Mesendoderm (in vitro differentiated cells): ENCODE measurements at regions not wholly inside any gene's neighbourhood (a gene's known extent, or its start where the extent isn't known, plus 50 kb on each side); places are given as distances from the start of the nearest gene placed in this dataset.
"Not testable (repeated sequence)": the region's sequence is repeated elsewhere in the genome, so short reads cannot be mapped to it uniquely, and the experiment has no call there.

Experiments
- DNase-seq: peaks from one replicate; pipeline ENCODE4 v3.0.0; 2013
- H2AK5ac ChIP-seq: 2 replicates; pipeline ENCODE4 v1.6.1; 2013; ENCODE audit warnings: low read length, inconsistent platforms
- H2BK120ac ChIP-seq: 2 replicates; pipeline ENCODE4 v1.6.1; 2013; ENCODE audit warnings: low read depth, mild to moderate bottlenecking, low read length, moderate library complexity, mixed read lengths
- H2BK15ac ChIP-seq: replicated peaks from 2 replicates; pipeline ENCODE4 v1.6.1; 2013; ENCODE audit warnings: low read depth, mild to moderate bottlenecking, moderate library complexity
- H2BK5ac ChIP-seq: 2 replicates; pipeline ENCODE4 v1.6.1; 2013; ENCODE audit warnings: low read length, inconsistent platforms
- H3K18ac ChIP-seq: 2 replicates; pipeline ENCODE4 v1.6.1; 2013; ENCODE audit warnings: mild to moderate bottlenecking, low read length, mixed read lengths
- H3K23ac ChIP-seq: one replicate; pipeline ENCODE4 v1.6.1; 2013; ENCODE audit warnings: low read length
- H3K27ac ChIP-seq: 2 replicates; pipeline ENCODE4 v1.5.1; 2013; ENCODE audit warnings: low read depth, mild to moderate bottlenecking, inconsistent platforms, low read length, moderate library complexity
- H3K27me3 ChIP-seq: 2 replicates; pipeline ENCODE4 v1.6.1; 2013; ENCODE audit warnings: low read length, control low read depth, mild to moderate bottlenecking, inconsistent platforms; ENCODE audit not compliant: insufficient read depth, poor library complexity
- H3K36me3 ChIP-seq: 2 replicates; pipeline ENCODE4 v1.6.1; 2013; ENCODE audit warnings: low read length, inconsistent platforms; ENCODE audit not compliant: control insufficient read depth, insufficient read depth
- H3K4ac ChIP-seq: one replicate; pipeline ENCODE4 v1.6.1; 2013; ENCODE audit warnings: low read depth, mild to moderate bottlenecking, low read length, moderate library complexity
- H3K4me1 ChIP-seq: 2 replicates; pipeline ENCODE4 v1.6.1; 2013; ENCODE audit warnings: low read depth, low read length, inconsistent platforms; ENCODE audit not compliant: control insufficient read depth
- H3K4me2 ChIP-seq: 2 replicates; pipeline ENCODE4 v1.6.1; 2013; ENCODE audit warnings: low read length
- H3K4me3 ChIP-seq: 2 replicates; pipeline ENCODE4 v1.5.1; 2013; ENCODE audit warnings: mild to moderate bottlenecking, low read length
- H3K56ac ChIP-seq: one replicate; pipeline ENCODE4 v1.6.1; 2013; ENCODE audit warnings: low read length
- H3K79me1 ChIP-seq: 2 replicates; pipeline ENCODE4 v1.6.1; 2013; ENCODE audit warnings: low read length, inconsistent platforms
- H3K79me2 ChIP-seq: 2 replicates; pipeline ENCODE4 v1.6.1; 2013; ENCODE audit warnings: mild to moderate bottlenecking, low read length; ENCODE audit not compliant: control insufficient read depth, insufficient read depth
- H3K9ac ChIP-seq: 2 replicates; pipeline ENCODE4 v1.6.1; 2013; ENCODE audit warnings: low read length, inconsistent platforms
- H4K5ac ChIP-seq: one replicate; pipeline ENCODE4 v1.6.1; 2013; ENCODE audit warnings: low read length
- H4K8ac ChIP-seq: one replicate; pipeline ENCODE4 v1.6.1; 2013; ENCODE audit warnings: low read depth, mild to moderate bottlenecking, control low read depth, low read length, moderate library complexity
- WGBS: extraction: QIAGEN DNeasy Blood & Tissue Kit; methylation state at CpG from one replicate; pipeline ENCODE4 v1.1.7; 2013; ENCODE audit warnings: low lambda C conversion rate, missing lambda C conversion rate; ENCODE audit not compliant: insufficient coverage; ENCODE audit errors: extremely low coverage; 5-methylcytosine and 5-hydroxymethylcytosine counted together

DNA sequence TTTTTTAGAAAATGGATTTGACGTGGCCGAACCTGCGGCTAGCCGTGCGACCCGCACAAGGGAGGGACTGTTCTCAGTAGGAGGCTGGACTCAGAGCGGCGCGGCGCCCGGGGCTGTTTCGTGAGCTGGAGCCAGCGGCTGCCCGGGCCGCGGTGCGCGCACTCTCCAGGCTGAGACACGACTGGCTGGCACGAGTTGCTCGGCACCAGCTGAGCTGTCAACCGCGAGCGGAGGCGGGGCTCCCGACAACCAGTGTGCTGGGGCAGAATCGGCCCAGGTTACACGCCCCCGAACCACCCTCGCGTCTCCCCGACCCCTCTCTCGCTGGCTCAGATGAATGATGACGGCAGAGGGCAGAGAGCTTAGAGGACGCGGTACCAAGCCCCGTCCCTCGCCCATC, 182.3 kb upstream of the NBPF9 start:
- not testable (repeated sequence) for DNase-seq, H2BK15ac ChIP-seq, H3K27ac ChIP-seq, H4K8ac ChIP-seq, H3K4me1 ChIP-seq, H3K79me1 ChIP-seq, H2BK5ac ChIP-seq, H3K4ac ChIP-seq, H3K23ac ChIP-seq, H3K79me2 ChIP-seq, H3K4me2 ChIP-seq, H4K5ac ChIP-seq, H3K18ac ChIP-seq, H3K36me3 ChIP-seq, H3K27me3 ChIP-seq, H3K56ac ChIP-seq, H2AK5ac ChIP-seq, H2BK120ac ChIP-seq, H3K9ac ChIP-seq, H3K4me3 ChIP-seq
- no CpG with 5 or more reads among the region's 38 CpGs for WGBS

DNA sequence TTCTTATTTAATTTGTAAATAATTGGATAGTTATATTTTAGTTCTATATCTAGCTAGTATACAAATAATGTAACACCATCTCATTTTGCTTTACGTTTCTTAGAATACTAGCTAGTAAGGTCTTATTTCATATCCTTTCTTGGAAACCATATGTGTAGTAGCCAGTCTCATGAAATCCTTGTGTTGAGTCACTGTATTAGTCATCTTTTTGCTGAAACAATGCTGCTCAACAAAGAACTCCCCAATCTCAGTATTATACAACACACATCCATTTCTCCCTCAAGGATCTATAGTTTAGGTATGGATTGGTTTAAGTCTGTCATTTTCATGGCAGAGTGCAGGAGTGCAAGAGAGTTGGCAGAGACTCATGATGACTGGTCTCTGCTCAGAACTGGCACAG, 185.2 kb upstream of the NBPF9 start:
- H2BK120ac ChIP-seq = not testable (repeated sequence)

DNA sequence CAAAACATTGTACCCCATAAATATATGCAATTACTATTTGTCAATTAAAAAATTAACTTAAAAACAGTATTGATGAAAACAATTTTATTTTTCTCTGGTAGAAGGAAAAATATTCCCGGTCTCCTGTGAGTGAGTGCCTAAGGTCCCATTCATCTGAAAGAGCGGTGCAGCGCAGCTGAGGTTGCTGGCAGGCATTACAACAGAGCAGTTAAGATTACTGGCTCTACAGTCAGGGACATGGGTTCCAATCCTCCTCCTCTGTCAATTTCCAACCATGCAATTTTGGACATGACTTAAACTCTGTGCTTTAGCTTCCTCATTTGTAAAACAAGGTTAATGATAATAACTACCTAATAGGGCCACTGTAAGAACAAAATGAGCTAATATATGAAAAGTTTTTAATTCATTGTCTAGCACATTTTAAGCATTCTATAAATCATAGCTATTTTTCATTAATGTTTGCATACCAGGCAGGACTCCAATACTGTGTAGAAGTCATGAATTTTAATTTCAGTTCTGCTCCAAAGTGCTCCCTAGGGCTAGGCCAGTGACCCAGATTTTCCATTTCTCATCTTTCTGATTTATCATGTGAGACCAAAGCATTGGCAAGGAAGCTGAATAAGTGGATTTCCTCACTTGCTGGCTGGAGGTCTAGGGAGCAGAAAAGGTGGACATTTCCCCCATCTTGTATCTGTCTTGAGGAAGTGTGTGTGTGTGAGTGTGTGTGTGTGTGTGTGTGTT, 174.2 kb upstream of the NBPF19 start:
- H2BK5ac ChIP-seq = not testable (repeated sequence)
- no CpG with 5 or more reads among the region's 3 CpGs for WGBS

More for the DNA sequence above, 185.2 kb upstream of the NBPF9 start:
- DNase-seq, H3K4ac ChIP-seq, H4K5ac ChIP-seq, H3K56ac ChIP-seq, H2BK5ac ChIP-seq, H3K4me1 ChIP-seq, H3K23ac ChIP-seq, H4K8ac ChIP-seq, H3K27ac ChIP-seq, H2BK15ac ChIP-seq, H3K18ac ChIP-seq, H3K36me3 ChIP-seq, H3K79me1 ChIP-seq, H3K4me2 ChIP-seq, H3K27me3 ChIP-seq, H2AK5ac ChIP-seq, H3K79me2 ChIP-seq, H3K9ac ChIP-seq, H3K4me3 ChIP-seq: not testable (repeated sequence)
- WGBS = no CpG with 5 or more reads among the region's 1 CpG

DNA sequence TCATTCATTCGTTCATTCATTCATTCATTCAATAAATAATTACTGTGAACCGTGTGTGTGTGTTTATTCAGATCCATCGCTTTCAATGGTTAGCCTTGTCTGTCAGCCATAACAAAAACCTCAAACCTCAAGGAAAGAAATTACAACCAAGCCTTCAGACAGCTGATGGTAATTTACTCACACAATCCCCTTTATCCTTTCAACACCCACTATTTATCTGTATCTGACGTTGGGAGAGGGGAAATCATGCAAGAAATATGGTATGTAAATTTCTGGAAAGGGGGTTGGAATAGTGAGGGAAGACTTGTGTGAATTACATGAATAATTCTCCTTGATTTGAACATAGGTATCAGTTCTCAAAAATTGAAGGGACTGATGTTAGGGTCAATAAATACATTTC, 173.6 kb upstream of the NBPF19 start:
- H2AK5ac ChIP-seq, H4K8ac ChIP-seq, H3K79me2 ChIP-seq, H3K27me3 ChIP-seq, H3K56ac ChIP-seq, H3K18ac ChIP-seq, H3K4ac ChIP-seq, H2BK120ac ChIP-seq, H4K5ac ChIP-seq, H3K4me2 ChIP-seq, H2BK15ac ChIP-seq, H3K79me1 ChIP-seq, H3K27ac ChIP-seq, H3K36me3 ChIP-seq, H3K23ac ChIP-seq, H2BK5ac ChIP-seq, H3K4me1 ChIP-seq, H3K9ac ChIP-seq, DNase-seq, H3K4me3 ChIP-seq: not testable (repeated sequence)
- WGBS = no CpG with 5 or more reads among the region's 4 CpGs

More for the DNA sequence above, 174.2 kb upstream of the NBPF19 start:
- not testable (repeated sequence) for H4K8ac ChIP-seq, H2BK120ac ChIP-seq, H3K9ac ChIP-seq, H2AK5ac ChIP-seq, H3K4ac ChIP-seq, H3K27ac ChIP-seq, H3K4me3 ChIP-seq, H3K18ac ChIP-seq, H3K79me2 ChIP-seq, DNase-seq, H3K4me1 ChIP-seq, H3K56ac ChIP-seq, H3K36me3 ChIP-seq, H4K5ac ChIP-seq, H3K27me3 ChIP-seq, H3K23ac ChIP-seq, H2BK15ac ChIP-seq, H3K79me1 ChIP-seq, H3K4me2 ChIP-seq

DNA sequence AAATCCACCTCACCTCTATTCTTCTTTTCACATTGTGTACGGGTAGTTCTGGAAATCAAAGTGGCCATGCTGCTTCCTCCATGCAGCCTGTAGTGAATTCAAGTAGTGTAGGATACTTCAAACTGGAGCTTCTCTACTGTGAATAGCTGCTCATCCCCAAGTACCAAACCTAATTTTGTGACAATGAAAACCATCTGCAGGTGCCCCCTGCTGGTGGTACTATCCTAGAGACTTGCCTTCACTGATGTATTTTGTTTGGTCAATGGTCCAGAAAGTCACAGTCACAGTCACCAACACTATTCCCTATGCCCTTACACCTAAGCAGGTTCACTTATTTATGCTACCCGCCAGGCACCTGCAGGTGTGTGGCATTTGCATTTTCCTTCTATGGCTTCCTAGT, 170.0 kb upstream of the NBPF19 start:
- WGBS = no CpG with 5 or more reads among the region's 2 CpGs
- not testable (repeated sequence) for H3K23ac ChIP-seq, H3K27me3 ChIP-seq, H3K9ac ChIP-seq, H4K8ac ChIP-seq, H3K56ac ChIP-seq, H3K79me2 ChIP-seq, H2BK15ac ChIP-seq, H3K4ac ChIP-seq, H2BK120ac ChIP-seq, H3K4me2 ChIP-seq, H2AK5ac ChIP-seq, H3K4me1 ChIP-seq, H3K18ac ChIP-seq, H3K27ac ChIP-seq, H3K79me1 ChIP-seq, DNase-seq, H4K5ac ChIP-seq, H3K4me3 ChIP-seq, H2BK5ac ChIP-seq, H3K36me3 ChIP-seq

DNA sequence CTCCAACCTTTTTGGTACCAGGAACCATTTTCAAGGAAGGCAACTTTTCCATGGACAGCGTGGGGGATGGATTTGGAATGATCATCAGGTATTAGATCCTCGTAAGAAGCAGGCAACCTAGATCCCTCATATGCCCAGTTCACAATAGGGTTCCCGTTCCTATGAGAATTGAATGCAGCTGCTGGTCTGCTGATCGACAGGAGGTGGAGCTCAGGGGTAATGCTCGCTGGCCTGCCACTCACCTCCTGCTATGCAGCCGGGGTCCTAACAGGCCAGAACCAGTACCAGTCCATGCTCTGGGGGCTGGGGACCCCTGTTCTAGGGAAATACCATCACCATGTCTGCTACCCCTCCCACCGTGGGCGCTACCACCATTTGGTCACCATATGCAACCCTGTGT, 167.2 kb upstream of the NBPF19 start:
- H3K56ac ChIP-seq, H3K27ac ChIP-seq: not testable (repeated sequence)

More for the DNA sequence above, 167.2 kb upstream of the NBPF19 start:
- not testable (repeated sequence) for H2BK5ac ChIP-seq, H3K9ac ChIP-seq, H2AK5ac ChIP-seq, H3K79me2 ChIP-seq, H3K4ac ChIP-seq, H3K36me3 ChIP-seq, H3K18ac ChIP-seq, H3K79me1 ChIP-seq, H3K27me3 ChIP-seq, H4K8ac ChIP-seq, DNase-seq, H2BK120ac ChIP-seq, H2BK15ac ChIP-seq, H3K4me3 ChIP-seq, H4K5ac ChIP-seq, H3K4me2 ChIP-seq, H3K23ac ChIP-seq, H3K4me1 ChIP-seq
- no CpG with 5 or more reads among the region's 8 CpGs for WGBS
